GM13977 (cell line): ENCODE measurements at regions not wholly inside any gene's neighbourhood (a gene's known extent, or its start where the extent isn't known, plus 50 kb on each side); places are given as distances from the start of the nearest gene placed in this dataset.
"Not testable (repeated sequence)": the region's sequence is repeated elsewhere in the genome, so short reads cannot be mapped to it uniquely, and the experiment has no call there.

Source experiments
- DNase-seq: peaks from one replicate; pipeline ENCODE4 v3.0.0; 2012; ENCODE audit warnings: low spot score
- in situ Hi-C: fragments of 300-500 bp; cut with MboI; formaldehyde crosslinking; loops from one replicate; pipeline ENCODE4 v1.12.0; 2022; ENCODE audit warnings: low sequenced_read_pairs, low pct_unique_long_range_greater_than_20kb, mixed read lengths, inconsistent platforms; ENCODE audit not compliant: unreplicated experiment
- TF ChIP-seq, protein P1 (sequence below): IDR thresholded peaks from 2 replicates; pipeline ENCODE4 v1.5.1; 2012; ENCODE audit warnings: mild to moderate bottlenecking, control low read depth; ENCODE audit not compliant: insufficient read depth; ENCODE audit errors: extremely low read depth, missing control alignments

DNA sequence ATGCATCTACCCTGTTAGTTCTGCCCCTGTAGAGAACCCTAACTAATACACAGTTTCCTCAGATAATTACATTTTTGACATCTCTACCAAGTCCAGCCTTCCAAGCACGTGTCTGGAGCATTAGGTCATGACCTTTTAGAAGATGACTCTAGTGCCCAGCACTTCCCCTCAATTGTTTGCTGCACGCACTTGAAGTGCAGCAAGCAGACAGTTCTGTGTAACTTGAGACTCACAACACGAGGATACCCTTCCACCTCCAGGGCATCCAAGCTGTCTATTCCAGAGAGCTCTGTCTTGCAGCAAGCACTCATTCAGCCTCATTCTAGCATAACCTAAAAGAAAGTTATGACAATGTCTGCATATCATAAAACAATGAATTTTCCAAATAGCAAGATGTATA, 1410.5 kb upstream of the CDH18 start:
- DNase-seq: no peak
- in situ Hi-C loops: no loop called here
- TF ChIP-seq, protein P1, sequence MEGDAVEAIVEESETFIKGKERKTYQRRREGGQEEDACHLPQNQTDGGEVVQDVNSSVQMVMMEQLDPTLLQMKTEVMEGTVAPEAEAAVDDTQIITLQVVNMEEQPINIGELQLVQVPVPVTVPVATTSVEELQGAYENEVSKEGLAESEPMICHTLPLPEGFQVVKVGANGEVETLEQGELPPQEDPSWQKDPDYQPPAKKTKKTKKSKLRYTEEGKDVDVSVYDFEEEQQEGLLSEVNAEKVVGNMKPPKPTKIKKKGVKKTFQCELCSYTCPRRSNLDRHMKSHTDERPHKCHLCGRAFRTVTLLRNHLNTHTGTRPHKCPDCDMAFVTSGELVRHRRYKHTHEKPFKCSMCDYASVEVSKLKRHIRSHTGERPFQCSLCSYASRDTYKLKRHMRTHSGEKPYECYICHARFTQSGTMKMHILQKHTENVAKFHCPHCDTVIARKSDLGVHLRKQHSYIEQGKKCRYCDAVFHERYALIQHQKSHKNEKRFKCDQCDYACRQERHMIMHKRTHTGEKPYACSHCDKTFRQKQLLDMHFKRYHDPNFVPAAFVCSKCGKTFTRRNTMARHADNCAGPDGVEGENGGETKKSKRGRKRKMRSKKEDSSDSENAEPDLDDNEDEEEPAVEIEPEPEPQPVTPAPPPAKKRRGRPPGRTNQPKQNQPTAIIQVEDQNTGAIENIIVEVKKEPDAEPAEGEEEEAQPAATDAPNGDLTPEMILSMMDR: no peak

- TF ChIP-seq, protein P1: no peak
- in situ Hi-C loops: no loop called here
- DNase-seq: no peak
Observed at GRCh38 chr5:21397693-21398092, 1409.7 kb upstream of the CDH18 start.

DNA sequence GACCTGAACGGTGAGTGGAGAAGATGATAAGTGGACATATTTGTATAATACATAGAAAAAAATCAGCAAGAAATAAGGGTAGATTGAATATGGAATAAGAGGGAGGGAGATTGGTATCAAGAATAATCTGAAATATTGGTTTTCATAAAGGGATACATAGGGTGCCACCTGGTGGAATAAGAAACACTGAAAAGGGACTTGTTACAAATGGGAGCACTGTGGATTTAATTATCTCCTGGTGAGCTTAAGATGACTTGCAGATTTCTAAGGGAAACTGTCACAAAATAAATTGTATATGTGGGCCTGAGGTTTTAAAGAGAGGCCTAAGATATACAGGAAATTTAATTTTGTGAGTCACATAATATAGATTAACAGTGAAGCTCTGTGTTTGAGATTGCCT, 1403.5 kb upstream of the CDH18 start:
- no peak for DNase-seq
- in situ Hi-C loops: no loop called here

GRCh38 chr5:21360754-21361153, 1372.8 kb upstream of the CDH18 start:
- DNase-seq, in situ Hi-C loops: not testable (repeated sequence)

More for the DNA sequence above, 1403.5 kb upstream of the CDH18 start:
- TF ChIP-seq, protein P1: no peak

DNA sequence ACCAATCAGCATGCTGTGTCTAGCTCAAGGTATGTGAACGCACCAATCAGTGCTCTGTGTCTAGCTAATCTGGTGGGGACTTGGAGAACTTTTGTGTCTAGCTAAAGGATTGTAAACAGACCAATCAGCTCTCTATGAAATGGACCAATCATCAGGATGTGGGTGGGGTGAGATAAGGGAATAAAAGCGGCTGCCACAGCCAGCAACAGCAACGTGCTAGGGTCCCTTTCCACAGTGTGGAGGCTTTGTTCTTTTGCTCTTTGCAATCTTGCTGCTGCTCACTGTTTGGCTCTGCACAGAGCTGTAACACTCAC, 1353.9 kb upstream of the CDH18 start:
- in situ Hi-C loops, DNase-seq: not testable (repeated sequence)

- in situ Hi-C loops, DNase-seq: not testable (repeated sequence)
Observed at GRCh38 chr5:21341203-21341947, 1353.4 kb upstream of the CDH18 start.

DNA sequence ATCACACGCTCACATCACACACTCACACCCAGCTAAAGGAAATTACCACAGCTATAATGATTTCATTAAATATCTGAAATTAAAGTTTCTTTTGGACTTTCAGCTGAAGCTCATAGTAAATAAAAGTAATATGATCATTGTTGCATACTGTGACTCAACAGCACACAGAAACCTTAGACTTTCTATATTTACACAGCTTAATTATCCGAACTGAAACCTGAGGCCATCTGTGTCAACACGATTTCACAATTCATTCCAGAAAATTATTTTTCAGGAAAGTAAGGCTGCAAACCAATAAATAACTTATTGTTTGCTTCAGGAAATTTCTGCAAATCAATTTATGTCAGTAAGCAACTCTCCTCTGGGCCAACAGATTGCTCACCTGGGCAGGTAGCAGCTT, 1352.2 kb upstream of the CDH18 start:
- DNase-seq, in situ Hi-C loops: not testable (repeated sequence)

DNA sequence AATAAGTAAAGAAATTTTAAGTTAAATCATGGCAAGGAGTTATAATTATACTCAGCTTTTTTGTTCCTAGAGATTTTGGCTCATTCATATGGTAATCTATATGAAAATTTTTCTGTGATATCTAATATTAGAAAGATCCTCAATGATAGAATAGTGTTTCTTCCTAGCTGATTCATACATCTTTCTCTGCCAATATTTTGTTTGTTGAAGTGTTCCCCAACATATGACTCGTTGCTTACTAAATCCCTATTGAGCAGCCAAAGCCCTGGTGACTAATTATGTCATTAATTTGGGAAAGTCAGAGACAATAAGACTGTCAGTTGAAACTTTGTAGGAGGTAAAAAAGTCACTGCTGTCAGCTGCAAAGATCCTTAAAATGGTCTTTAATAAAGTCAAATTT, 1348.5 kb upstream of the CDH18 start:
- in situ Hi-C loops, DNase-seq: not testable (repeated sequence)

DNA sequence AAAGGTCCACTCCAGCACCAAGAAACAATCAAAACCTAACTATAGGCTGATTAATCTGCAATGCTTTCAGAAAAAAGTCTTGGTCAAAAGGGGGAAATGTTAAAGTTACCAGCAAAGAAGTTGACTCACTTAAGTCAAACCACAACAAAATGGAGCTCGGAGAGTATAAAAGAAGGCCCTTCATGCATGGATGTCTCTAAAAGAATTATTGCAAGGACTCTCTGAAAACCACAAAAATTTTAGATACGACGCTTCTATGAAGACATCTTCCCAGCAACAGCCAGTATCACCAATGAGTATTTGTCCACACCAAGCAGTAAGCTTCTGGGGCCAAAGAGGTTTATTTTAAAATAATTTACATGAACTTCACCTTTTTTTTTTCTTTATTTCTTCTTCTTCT, 1327.4 kb upstream of the CDH18 start:
- in situ Hi-C loops, DNase-seq: not testable (repeated sequence)

DNA sequence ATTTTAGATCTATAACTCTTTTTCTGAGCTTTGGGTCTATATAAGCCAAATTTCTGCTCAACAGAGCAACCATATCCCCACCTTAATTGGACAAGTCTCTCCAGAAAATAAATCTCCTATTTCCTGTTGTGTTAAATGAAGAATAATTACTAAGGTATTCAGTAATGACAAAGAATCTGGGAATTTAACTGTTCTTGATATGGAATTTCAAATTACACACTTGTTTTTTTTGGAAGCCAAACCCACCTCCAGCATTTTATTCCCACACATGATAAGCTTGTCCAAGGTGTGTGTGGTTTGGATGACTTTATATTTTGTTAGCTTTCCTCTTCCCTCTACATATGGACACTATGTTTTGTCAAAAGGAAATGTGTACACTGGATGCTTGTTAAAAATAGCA, 1313.2 kb upstream of the CDH18 start:
- in situ Hi-C loops, DNase-seq: not testable (repeated sequence)

DNA sequence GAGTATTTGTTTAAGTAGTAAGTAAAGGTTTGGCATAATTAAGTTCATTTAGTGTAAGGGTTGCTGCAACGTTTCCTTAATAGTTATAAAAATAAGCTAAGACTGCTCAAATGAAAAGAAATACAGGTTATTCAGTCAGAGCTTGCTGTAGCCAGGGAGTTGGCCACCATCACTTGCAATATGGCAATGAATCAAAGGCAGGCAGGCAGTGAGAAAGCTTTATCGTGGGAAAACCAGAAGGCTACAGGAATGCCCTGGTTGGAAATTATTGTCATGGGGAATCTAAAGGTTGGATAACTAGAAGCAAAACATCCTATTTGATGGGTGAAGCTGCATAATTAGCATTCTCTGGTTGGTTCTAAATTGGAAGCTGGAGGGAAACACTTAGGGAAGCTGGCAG, 1286.4 kb upstream of the CDH18 start:
- DNase-seq, in situ Hi-C loops: not testable (repeated sequence)
